ENCODE measurements at regions not wholly inside any gene's neighbourhood (a gene's known extent, or its start where the extent isn't known, plus 50 kb on each side); places are given as distances from the start of the nearest gene placed in this dataset.
"Not testable (repeated sequence)": the region's sequence is repeated elsewhere in the genome, so short reads cannot be mapped to it uniquely, and the experiment has no call there.

DNA sequence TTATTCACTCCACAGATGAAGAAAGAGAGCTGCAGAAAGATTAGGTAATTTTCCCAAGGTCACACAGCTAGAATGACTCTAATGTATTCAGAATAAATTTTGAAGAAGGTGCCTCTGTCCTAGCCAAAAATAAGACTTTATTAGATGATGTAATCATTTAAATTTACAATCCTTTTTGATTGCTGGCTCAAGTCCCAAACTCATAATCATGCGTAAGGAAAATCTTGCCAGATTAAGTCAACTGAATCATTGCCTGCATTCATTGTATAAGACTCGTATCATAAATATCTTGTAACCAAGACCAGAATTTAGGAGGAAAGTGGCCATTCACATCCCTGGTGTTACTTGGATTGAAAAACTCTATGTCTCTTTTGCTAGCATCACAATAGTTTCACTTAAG, 53.1 kb upstream of the STK39 start:
- no peak for DNase-seq (ENCODE audit: low read depth)

DNA sequence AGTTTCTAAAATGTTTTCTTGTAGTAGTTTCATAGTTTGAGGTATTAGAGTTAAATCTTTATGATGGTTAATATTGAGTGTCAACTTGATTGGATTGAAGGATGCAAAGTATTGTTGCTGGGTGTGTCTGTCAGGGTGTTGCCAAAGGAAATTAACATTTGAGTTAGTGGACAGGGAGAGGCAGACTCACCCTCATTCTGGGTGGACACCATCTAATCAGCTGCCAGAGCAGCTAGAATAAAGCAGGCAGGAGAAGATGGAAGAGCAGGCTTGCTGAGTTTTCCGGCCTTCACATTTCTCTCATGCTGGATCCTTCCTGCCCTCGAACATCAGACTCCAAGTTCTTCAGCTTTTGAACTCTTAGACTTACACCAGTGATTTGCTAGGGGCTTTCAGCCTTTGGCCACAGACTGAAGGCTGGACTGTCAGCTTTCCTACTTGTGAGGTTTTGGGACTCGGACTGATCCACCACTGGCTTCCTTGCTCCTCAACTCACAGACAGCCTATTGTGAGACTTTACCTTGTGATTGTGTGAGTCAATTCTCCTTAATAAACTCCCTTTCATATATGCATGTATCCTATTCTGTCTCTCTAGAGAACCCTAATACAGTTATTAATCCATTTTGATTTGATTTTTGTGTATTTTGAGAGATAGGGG, 56.8 kb upstream of the STK39 start:
- no peak for DNase-seq (ENCODE audit: low read depth)

DNA sequence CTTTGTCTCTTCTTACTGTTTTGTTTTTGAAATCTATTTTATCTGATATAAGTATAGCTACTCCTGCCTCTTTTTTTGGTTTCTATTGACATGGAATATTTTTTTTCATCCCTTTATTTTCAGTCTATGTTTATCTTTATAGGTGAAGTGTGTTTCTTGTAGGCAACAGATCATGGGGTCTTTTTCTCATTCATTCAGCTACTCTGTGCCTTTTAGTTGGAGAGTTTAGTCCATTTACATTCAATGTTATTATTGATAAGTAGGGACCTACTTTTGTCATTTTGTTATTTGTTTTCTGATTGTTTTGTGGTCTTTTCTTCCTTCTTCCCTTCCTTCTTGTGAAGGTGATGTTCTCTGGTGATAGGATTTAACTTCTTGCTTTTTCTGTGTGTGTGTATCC, 60.0 kb upstream of the STK39 start:
- no peak for DNase-seq (ENCODE audit: low read depth)

DNA sequence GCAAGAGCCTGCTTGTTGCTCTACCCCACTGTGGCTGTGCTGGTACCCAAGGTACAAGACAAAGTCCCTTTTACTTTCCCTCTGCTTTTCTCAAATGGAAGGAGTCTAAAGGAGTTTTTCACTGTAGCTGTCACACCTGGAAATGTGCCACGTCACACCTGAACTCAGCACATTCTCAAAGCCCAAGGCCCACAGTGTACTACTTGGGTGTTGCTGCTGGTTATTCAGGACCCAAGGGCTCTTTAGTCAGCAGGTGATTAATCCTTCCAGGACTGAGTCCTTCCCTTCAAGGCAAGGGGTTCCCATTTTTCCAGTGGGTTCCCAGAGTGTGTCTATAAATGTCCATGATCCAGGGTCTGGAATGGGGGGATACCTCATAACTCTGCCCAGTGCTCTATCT, 63.2 kb upstream of the STK39 start:
- DNase-seq (ENCODE audit: low read depth), result no peak

DNA sequence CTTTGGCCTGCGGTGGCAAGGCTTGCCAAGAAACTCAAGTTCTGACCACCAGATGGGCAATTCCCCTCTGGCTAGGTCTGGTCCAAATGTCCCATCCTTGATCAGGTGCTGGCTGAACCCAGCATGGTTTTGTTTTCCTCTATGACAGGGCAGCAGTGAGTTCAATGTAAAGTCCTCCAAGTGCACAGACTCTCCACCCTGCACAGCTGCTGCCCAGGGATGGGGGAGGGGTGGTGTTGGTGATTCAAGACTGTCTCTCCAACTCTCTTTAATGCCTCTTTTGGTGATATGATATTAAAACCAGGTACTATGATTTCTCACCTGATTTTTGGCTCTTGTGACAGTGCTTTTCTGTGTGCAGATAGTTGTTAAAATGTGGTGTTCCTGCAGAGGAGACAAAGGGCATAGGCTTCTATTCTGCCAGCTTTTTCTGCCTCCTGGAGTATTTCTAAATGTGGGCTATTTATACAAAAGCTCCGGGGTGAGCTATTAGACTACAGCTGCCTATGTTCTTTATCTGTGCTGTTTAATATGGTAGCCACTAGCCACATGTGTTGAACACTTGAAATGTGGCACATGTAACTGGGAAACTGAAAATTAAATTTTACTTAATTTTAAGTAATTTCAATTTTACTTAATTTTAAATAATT, 64.0 kb upstream of the STK39 start:
- DNase-seq (ENCODE audit: low read depth), result no peak

DNA sequence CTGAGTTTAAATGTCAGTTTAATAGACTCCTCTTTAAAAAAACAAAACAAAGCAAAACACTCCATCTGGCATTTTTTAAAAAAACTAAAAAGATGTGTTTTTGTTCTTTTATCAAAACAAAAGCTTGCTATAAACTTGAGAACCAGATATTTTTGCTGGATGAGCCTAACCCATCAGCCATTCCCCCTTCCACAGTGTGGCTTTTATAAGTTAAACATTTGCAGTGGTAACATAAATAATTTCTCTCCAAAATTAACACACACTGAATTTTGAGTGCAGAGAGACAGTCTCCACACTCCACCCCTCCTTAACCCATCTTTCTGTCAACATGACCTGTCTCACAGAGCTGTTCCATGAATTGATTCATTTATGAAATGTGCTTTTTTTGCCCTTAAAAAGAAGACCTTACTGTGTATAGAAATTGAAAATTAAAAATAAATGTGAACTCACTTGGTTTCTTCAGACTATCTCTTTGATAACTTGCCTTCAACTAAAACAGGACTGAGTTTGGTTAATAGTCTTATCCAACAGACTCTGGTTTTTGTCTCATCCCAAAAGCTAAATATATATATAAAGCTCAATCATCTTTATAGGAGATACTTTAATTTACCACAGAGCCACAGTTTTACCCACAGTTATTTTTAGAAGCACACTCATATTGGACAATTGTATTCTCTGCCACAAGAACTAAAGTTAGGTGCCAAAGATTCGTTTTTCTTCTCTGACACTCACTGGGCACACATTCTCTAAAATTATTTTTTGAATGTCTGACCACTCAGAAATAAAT, 64.8 kb upstream of the STK39 start:
- no peak for DNase-seq (ENCODE audit: low read depth)

DNA sequence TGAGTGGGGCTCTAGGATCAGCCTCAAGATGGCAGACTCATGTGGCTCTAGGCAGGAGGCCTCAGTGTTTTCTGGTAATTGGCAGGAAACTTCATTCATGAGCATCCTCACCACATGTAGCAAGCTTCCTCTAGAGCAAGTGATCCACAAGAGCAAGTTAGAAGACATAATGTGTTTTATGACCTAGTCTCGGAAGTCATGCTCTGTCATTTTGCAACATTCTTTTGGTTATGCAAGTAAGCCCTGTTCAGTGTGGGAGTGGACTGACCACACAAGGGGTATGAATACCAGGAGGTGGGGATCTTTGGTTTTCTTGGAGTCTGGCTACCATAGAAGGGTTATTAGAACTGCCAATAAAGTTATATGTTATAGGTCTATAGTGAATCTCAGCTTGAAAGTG, 66.8 kb upstream of the STK39 start:
- no peak for DNase-seq (ENCODE audit: low read depth)

DNA sequence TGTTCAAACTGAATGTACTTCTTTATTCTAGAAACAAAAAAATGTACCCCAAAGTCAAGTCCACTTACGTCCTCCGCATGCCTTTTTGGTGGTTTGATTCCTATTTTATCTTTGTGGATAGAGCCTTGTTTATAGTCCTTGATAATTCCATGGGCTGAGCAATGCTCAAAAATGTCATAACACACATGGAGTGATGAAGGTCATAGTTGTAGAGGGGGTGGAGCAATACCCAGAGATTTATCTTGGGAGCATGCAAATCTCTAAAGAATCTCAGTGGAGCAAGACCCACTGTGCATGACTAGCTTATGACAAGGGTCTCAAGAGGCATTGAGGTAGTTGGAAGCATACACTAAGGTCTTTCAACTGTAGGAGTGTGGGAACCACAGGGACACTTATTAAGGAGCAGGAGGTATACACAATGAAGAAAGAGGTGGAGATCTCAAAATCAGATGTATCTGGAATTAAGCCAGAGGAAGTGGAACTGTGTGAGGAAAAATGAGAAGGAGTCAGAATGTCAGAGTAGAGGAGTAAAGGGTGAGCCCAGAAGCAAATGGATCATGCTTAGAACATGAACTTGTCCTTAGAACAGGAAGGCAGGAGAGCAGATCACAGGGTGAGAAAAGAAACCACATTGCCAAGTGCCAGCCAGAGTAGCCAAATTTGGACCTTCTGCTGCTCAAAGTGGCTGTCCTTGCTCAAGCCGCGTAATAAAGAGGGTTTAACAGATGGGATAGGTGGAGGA, 68.1 kb upstream of the STK39 start:
- no peak for DNase-seq (ENCODE audit: low read depth)

DNA sequence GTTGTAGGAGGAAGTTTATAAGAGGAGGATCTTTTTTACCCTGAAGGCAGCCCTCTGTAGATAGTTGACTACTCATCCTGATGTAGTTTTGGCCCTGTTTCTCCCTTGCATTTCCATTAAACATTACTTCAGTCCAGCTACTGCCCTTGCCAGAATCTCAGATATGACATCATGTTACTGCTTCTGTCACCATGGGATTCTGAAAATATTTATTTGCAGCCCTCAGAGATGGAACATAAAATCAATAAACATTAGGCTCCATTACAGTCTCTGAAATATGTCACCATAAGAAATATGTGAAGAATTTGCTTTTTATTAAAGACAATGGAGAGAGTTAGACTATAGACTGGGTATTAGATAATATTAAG, 68.7 kb upstream of the STK39 start:
- no peak for DNase-seq (ENCODE audit: low read depth)

DNA sequence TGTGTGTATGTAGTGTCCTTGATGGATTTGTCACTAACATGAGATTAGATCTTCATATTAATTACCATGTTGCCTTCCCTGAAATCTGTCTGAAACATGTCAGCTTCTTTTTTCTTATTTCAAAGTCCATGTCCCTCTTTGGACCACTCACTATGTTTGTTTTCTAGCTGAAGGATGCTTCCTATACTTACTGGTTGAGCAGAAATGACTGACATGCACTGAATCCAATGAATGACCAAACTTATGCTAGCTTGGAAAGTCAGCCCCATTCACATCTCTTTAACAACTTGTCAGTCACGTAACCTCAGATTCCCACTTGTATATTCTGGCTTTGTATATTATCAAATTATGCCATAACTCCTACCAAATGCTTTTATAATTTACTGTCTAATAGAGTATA, 69.9 kb upstream of the STK39 start:
- no peak for DNase-seq (ENCODE audit: low read depth)

DNA sequence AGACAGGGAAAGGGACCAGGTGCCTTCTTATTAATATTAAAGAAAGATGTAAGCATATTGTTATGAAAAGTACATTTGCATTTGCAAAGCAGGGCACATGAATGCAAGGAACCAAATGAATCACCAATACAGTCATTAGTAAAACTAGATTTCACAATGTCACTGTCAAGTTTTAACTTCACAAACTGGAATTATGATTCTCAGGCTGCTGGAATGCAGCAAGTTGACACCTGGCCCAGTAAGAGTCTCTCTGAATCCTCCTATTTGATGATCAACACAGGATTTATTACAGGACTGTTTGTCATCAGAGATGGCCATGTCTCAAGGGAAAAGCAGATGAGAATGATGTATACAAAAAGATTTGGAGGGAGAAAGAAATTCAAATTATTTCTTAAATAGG, 72.9 kb upstream of the STK39 start:
- DNase-seq (ENCODE audit: low read depth), result no peak

DNA sequence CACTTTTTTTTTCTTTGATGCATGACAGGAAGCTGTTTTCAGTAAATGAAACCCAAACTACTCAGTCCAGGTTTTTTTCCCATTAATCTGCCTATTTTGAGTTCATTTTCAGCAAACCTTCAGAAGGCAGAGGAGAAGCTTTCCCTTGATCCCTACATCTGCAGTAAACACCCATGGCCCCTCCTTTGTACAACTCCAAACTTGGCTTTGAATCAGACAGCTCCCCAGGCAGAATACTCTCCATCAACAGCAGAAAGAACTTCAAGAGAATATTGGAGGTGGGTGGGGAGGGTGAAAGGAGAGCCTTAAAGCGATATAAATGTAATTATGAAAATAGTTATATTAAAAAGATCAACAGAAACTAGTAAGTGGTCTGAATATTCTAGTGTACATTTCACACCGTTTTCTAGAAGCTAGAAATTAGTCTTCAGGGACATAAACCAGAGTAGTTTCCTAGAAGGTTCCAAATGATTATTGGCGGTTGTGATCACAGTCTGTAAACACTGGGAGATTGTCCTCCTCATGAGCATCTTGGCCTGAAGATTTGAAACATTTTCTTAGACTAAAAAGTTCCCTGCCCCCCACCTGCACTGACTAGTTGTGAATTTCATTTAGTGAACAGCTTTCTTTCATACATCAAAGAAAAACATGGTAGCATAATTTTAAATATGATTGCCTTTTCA, 75.1 kb upstream of the STK39 start:
- DNase-seq (ENCODE audit: low read depth), result no peak

DNA sequence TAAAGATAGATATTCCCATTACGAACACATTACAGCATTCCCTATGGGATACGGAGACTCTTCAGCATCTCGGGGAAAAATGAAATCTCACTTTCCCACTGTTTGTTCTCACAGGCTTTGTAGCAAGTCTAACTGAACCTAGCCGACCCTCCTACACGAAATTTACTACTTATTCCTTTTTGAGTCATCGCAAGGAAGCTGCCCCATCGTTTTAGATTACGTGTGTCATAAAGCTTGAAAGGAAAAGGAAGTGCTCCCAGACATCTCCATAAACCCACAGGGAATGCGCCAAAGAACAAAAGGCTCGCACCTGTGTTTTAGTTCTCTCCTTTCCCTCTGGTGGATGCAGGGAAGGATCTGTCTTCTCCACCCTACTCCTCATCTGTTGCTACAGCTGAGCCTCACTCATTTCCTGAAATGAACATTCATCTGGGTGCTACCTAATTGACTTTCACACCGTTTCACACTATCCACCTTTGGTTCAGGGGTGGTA, 76.2 kb upstream of the STK39 start:
- DNase-seq (ENCODE audit: low read depth), result no peak

DNA sequence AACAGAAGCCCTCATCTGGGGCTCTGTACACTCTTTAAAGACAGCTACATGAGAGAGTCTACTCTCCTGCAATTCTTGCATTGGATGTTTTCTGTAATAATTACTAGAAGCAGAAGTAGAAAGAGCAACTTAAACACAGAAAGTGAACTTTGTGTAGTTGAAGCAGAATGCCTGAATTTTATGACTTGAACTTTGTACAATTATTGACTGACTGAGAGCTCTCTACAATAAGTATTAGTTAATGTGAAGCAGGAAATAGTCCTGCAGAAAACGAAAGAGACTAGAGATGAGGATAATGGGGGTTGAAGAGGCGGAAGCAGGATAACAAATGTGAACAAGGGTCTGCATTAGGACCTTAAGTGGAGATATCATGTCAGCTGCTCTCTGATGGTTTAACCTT, 79.2 kb upstream of the STK39 start:
- no peak for DNase-seq (ENCODE audit: low read depth)

DNA sequence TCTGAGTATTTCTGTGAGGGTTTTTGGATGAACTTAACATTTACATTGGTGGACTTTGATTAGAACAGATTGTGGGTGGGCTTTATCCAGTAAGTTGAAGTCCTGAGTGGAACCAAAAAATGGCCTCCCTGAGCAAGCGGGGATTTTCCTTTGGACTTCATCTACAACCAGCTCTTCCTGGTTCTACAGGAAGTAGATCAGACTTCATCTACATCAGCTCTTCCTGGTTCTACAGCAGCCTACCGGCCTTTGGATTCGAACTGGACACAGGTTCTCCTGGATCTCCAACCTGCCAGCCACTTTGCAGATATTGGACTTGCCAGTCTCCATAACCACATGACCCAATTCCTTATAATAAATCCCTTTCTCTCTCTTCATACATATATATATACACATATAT, 79.9 kb upstream of the STK39 start:
- DNase-seq (ENCODE audit: low read depth), result no peak

DNA sequence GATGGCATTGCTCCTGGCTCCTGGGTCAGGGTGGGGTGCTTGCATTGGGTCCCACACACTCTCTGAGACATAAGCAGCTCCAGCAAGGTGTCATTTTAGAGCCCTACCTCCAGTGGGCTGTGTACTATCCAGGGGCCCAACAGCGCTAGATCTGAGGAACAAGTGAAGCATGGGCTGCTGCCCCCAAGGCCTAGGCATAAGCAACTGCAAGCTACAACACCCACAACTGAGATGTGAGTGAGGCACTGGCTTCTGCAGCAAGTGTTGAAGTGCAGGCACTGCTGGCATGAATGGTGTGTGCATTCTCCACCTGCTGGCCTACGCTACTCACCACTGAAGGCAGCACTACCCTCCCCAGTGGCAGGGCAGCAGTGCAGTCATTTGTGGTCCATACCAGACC, 81.0 kb upstream of the STK39 start:
- no peak for DNase-seq (ENCODE audit: low read depth)

DNA sequence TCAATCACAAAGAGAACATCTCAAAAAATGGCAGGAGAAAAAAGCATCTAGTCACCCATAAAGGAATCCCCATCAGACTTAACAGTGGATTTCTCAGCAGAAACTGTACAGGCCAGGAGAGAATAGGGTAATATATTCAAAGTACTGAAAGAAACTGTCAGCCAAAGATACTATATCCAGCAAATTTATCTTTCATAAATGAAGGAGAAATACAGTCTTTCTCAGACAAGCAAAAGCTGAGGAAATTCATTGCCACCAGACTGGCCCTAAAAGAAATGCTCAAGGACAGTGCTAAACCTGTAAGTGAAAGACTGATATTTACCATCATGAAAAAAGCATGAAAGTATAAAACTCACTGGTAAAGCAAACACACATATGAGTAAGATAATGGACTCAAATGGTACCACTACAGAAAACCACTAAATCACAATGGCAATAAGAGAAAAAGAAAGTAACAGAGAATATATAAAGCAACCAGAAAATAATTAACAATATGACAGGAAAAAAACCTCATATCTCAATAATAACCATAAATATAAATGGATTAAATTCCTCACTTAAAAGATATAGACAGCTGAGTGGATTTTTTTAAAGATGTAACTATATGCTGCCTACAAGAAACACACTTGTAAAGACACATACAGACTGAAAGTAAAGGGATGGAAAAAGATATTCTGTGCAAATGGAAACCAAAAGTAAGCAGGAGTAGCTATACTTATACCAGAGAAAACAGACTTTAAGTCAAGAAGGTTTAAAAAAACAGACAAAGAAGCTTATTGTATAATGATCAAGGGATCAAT, 83.4 kb upstream of the STK39 start:
- no peak for DNase-seq (ENCODE audit: low read depth)

DNA sequence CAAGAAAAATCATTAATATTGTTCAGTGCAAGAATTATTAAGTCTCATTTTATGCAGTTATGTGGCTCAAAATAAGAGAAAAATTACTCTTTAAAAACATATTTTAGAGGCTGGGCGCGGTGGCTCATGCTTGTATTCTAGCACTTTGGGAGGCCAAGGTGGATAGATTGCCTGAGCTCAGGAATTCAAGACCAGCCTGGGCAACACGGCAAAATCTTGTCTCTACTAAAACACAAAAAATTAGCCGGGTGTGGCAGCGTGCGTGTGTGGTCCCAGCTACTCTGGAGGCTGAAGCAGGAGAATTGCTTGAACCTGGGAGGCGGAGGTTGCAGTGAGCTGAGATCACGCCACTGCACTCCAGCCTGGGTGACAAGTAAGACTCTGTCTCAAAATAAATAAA, 87.9 kb upstream of the STK39 start:
- DNase-seq (ENCODE audit: low read depth), result not testable (repeated sequence)

DNA sequence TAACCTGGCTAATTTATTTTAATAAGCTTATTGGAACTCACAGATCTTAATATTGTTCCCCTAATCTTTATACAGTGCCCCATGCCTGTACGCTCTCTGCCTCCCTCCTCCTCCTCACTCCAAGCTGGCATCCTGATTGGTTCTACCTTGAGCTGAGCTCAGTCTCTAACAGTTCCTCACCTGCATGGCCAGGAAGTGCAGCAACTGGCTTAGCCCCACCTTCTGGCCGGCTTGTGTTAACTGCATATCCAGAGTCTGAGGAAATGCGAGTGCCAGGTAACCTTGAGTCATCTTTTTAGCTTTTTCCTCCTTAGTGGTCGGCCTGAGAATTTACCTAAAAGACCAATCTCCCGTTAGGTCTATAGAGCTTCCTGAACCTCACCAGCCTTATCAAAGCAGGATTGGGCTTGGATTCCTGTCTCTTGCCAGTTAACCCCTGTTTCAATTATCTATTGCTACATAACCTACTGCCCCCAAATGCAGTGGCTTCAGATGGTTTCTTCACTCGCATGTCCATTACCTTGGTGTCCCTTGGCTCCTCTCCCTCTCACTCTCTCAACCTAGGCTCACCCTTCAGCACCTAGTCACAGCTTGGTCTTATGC, 89.5 kb upstream of the STK39 start:
- no peak for DNase-seq (ENCODE audit: low read depth)

DNA sequence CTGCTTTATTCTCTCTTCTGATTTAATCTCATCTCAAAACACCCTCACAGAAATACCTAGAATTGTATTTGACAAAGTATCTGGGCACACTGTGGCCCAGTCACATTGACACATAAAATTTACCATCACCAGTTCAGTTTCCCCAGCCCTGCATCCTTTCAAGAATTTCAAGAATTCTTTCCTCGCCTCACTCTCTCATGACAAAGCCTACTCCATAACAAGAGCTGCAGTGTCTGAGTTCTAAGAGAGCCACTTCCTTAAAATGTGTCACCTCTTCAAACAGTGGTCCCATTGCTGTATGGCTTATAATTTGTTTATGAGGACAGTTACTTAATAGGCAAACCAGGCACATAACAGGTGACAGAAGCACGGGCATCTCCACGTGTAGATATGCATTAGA, 90.9 kb upstream of the STK39 start:
- no peak for DNase-seq (ENCODE audit: low read depth)
